Activated CD4-positive, alpha-beta T cell treated with anti-CD3 and anti-CD28 coated beads, Interleukin-2, amount 10 ng/mL, durations not matched to agents 7 days and 5 days (primary cell): ENCODE measurements at regions not wholly inside any gene's neighbourhood (a gene's known extent, or its start where the extent isn't known, plus 50 kb on each side); places are given as distances from the start of the nearest gene placed in this dataset.

ENCODE experiments used
- CTCF ChIA-PET: fragments of 350-600 bp; sonication (Branson Sonifier 250); formaldehyde crosslinking; loops from one replicate; lab custom pipeline; 2021; ENCODE audit warnings: antibody characterized with exemption; lab: Charles Lee
- POLR2A ChIA-PET: fragments of 350-600 bp; sonication (Branson Sonifier 250); formaldehyde crosslinking; loops from one replicate; lab custom pipeline; 2021; ENCODE audit warnings: antibody characterized with exemption; lab: Charles Lee
- DNase-seq: peaks from one replicate; pipeline ENCODE4 v3.0.0-alpha.2; 2020
- H3K27ac Mint-ChIP-seq: one replicate; pipeline ENCODE4 v1.8.0; 2021; ENCODE audit warnings: mild to moderate bottlenecking, moderate library complexity, mixed read lengths
- H3K27me3 Mint-ChIP-seq: one replicate; pipeline ENCODE4 v1.8.0; 2021; ENCODE audit warnings: mixed read lengths
- H3K36me3 Mint-ChIP-seq: one replicate; pipeline ENCODE4 v1.8.0; 2021; ENCODE audit warnings: low read depth, mixed read lengths
- H3K4me1 Mint-ChIP-seq: one replicate; pipeline ENCODE4 v1.8.0; 2021; ENCODE audit warnings: mixed read lengths
- H3K4me3 Mint-ChIP-seq: one replicate; pipeline ENCODE4 v1.8.0; 2021; ENCODE audit warnings: mild to moderate bottlenecking, moderate library complexity, mixed read lengths
- H3K9me3 Mint-ChIP-seq: one replicate; pipeline ENCODE4 v1.8.0; 2021; ENCODE audit warnings: mixed read lengths

GRCh38 chr3:193932136-193932535, 203.8 kb upstream of the HES1 start:
- CTCF ChIA-PET: no interaction called here
- POLR2A ChIA-PET: no interaction called here

GRCh38 chr3:193932576-193932975, 203.4 kb upstream of the HES1 start:
- no peak for DNase-seq
- H3K36me3 Mint-ChIP-seq: no peaks in the 10 kb centered on the region
- H3K9me3 Mint-ChIP-seq: no peaks in the 10 kb centered on the region
- ChIA-PET POLR2A (no interaction called here), CTCF (no interaction called here)
- no peak overlapping the region for H3K4me3 Mint-ChIP-seq
- peaks cover 5% of the 10 kb centered on the region for H3K27me3 Mint-ChIP-seq
- no peak overlapping the region for H3K27ac Mint-ChIP-seq
- H3K4me1 Mint-ChIP-seq: peaks cover 2% of the 10 kb centered on the region

More at GRCh38 chr3:193932136-193932535, 203.8 kb upstream of the HES1 start:
- Mint-ChIP-seq H3K27me3 (peaks cover 5% of the 10 kb centered on the region), H3K4me3 (no peak overlapping the region), H3K4me1 (peaks cover 2% of the 10 kb centered on the region), H3K9me3 (no peaks in the 10 kb centered on the region), H3K36me3 (no peaks in the 10 kb centered on the region), H3K27ac (no peak overlapping the region)
- no peak for DNase-seq

- CTCF ChIA-PET: interaction anchor here (0.6 to 1.2 kb wide), 4 partner anchors 12 to 362 kb away, joined by 3 to 5 read pairs (median 3); no protein-coding TSS in a partner anchor
- H3K4me1 Mint-ChIP-seq: peaks cover 2% of the 10 kb centered on the region
- peaks cover 5% of the 10 kb centered on the region for H3K27me3 Mint-ChIP-seq
- H3K36me3 Mint-ChIP-seq: no peaks in the 10 kb centered on the region
- DNase-seq: no peak
- H3K4me3 Mint-ChIP-seq: no peak overlapping the region
- POLR2A ChIA-PET: no interaction called here
- no peak overlapping the region for H3K27ac Mint-ChIP-seq
- no peaks in the 10 kb centered on the region for H3K9me3 Mint-ChIP-seq
Measured at GRCh38 chr3:193933451-193933850, 202.5 kb upstream of the HES1 start.

- H3K27ac Mint-ChIP-seq: no peak overlapping the region
- CTCF ChIA-PET: no interaction called here
- no peak overlapping the region for H3K4me3 Mint-ChIP-seq
- H3K27me3 Mint-ChIP-seq: peaks cover 5% of the 10 kb centered on the region
- no peaks in the 10 kb centered on the region for H3K9me3 Mint-ChIP-seq
- DNase-seq: no peak
- no peaks in the 10 kb centered on the region for H3K36me3 Mint-ChIP-seq
- H3K4me1 Mint-ChIP-seq: no peaks in the 10 kb centered on the region
- POLR2A ChIA-PET: no interaction called here
Measured at GRCh38 chr3:193935916-193936315, 200.0 kb upstream of the HES1 start.

- no peak for DNase-seq
- no peaks in the 10 kb centered on the region for H3K4me1 Mint-ChIP-seq
- peaks cover 5% of the 10 kb centered on the region for H3K27me3 Mint-ChIP-seq
- no peaks in the 10 kb centered on the region for H3K36me3 Mint-ChIP-seq
- no peaks in the 10 kb centered on the region for H3K9me3 Mint-ChIP-seq
- H3K4me3 Mint-ChIP-seq: no peak overlapping the region
- no peak overlapping the region for H3K27ac Mint-ChIP-seq
- ChIA-PET CTCF (no interaction called here), POLR2A (no interaction called here)
Measured at GRCh38 chr3:193938613-193939012, 197.3 kb upstream of the HES1 start.

GRCh38 chr3:193939527-193939926, 196.4 kb upstream of the HES1 start:
- Mint-ChIP-seq H3K4me3 (no peak overlapping the region), H3K9me3 (no peaks in the 10 kb centered on the region), H3K4me1 (no peaks in the 10 kb centered on the region), H3K27me3 (peaks cover 5% of the 10 kb centered on the region), H3K27ac (no peak overlapping the region), H3K36me3 (no peaks in the 10 kb centered on the region)
- POLR2A ChIA-PET: no interaction called here
- DNase-seq: no peak
- CTCF ChIA-PET: interaction anchor here (1.6 kb wide), 1 partner anchor 377 kb away, joined by 4 read pairs; no protein-coding TSS in a partner anchor

- POLR2A ChIA-PET: no interaction called here
- Mint-ChIP-seq H3K27ac (no peak overlapping the region), H3K4me1 (no peaks in the 10 kb centered on the region), H3K36me3 (no peaks in the 10 kb centered on the region), H3K4me3 (no peak overlapping the region), H3K9me3 (no peaks in the 10 kb centered on the region), H3K27me3 (peaks cover 2% of the 10 kb centered on the region)
- CTCF ChIA-PET: interaction anchor here (1.6 kb wide), 1 partner anchor 376 kb away, joined by 4 read pairs; no protein-coding TSS in a partner anchor
- DNase-seq: no peak
Measured at GRCh38 chr3:193940526-193940925, 195.4 kb upstream of the HES1 start.

GRCh38 chr3:193941486-193941885, 194.5 kb upstream of the HES1 start:
- H3K4me3 Mint-ChIP-seq: no peak overlapping the region
- DNase-seq: no peak
- H3K9me3 Mint-ChIP-seq: no peaks in the 10 kb centered on the region
- H3K4me1 Mint-ChIP-seq: no peaks in the 10 kb centered on the region
- CTCF ChIA-PET: no interaction called here
- no peak overlapping the region for H3K27ac Mint-ChIP-seq
- peaks cover 4% of the 10 kb centered on the region for H3K27me3 Mint-ChIP-seq
- POLR2A ChIA-PET: no interaction called here
- no peaks in the 10 kb centered on the region for H3K36me3 Mint-ChIP-seq

- H3K27me3 Mint-ChIP-seq: peaks cover 5% of the 10 kb centered on the region
- CTCF ChIA-PET: interaction anchor here (0.6 to 1.1 kb wide), 2 partner anchors 35 to 373 kb away, joined by 3 to 4 read pairs; no protein-coding TSS in a partner anchor
Measured at GRCh38 chr3:193942516-193943055, 193.4 kb upstream of the HES1 start.

GRCh38 chr3:193943200-193943599, 192.7 kb upstream of the HES1 start:
- Mint-ChIP-seq H3K4me1 (no peaks in the 10 kb centered on the region), H3K27ac (no peak overlapping the region), H3K36me3 (no peaks in the 10 kb centered on the region), H3K27me3 (peaks cover 6% of the 10 kb centered on the region), H3K9me3 (no peaks in the 10 kb centered on the region), H3K4me3 (no peak overlapping the region)
- POLR2A ChIA-PET: no interaction called here
- DNase-seq: no peak
- CTCF ChIA-PET: interaction anchor here (1.1 kb wide), 1 partner anchor 373 kb away, joined by 3 read pairs; no protein-coding TSS in a partner anchor

More at GRCh38 chr3:193942516-193943055, 193.4 kb upstream of the HES1 start:
- Mint-ChIP-seq H3K36me3 (no peaks in the 10 kb centered on the region), H3K4me3 (no peak overlapping the region), H3K9me3 (no peaks in the 10 kb centered on the region), H3K27ac (no peak overlapping the region), H3K4me1 (no peaks in the 10 kb centered on the region)
- no peak for DNase-seq
- POLR2A ChIA-PET: no interaction called here

GRCh38 chr3:193943851-193944517, 192.0 kb upstream of the HES1 start:
- no peak for DNase-seq
- Mint-ChIP-seq H3K27me3 (peaks cover 6% of the 10 kb centered on the region), H3K4me3 (no peak overlapping the region), H3K9me3 (no peaks in the 10 kb centered on the region), H3K27ac (no peak overlapping the region), H3K36me3 (no peaks in the 10 kb centered on the region), H3K4me1 (no peaks in the 10 kb centered on the region)
- POLR2A ChIA-PET: no interaction called here
- CTCF ChIA-PET: no interaction called here

GRCh38 chr3:193944518-193944884, 191.4 kb upstream of the HES1 start:
- H3K27ac Mint-ChIP-seq: no peak overlapping the region
- POLR2A ChIA-PET: no interaction called here
- H3K27me3 Mint-ChIP-seq: peaks cover 9% of the 10 kb centered on the region
- no peak overlapping the region for H3K4me3 Mint-ChIP-seq
- no peaks in the 10 kb centered on the region for H3K4me1 Mint-ChIP-seq
- DNase-seq: no peak
- no peaks in the 10 kb centered on the region for H3K36me3 Mint-ChIP-seq
- H3K9me3 Mint-ChIP-seq: no peaks in the 10 kb centered on the region
- CTCF ChIA-PET: interaction anchor here (1.2 kb wide), 1 partner anchor 10 kb away, joined by 3 read pairs; no protein-coding TSS in a partner anchor

GRCh38 chr3:193945143-193945542, 190.8 kb upstream of the HES1 start:
- Mint-ChIP-seq H3K4me3 (no peak overlapping the region), H3K36me3 (no peaks in the 10 kb centered on the region), H3K27ac (no peak overlapping the region), H3K9me3 (no peaks in the 10 kb centered on the region), H3K27me3 (peaks cover 9% of the 10 kb centered on the region), H3K4me1 (no peaks in the 10 kb centered on the region)
- ChIA-PET CTCF (interaction anchor here (1.2 kb wide), 1 partner anchor 11 kb away, joined by 3 read pairs; no protein-coding TSS in a partner anchor), POLR2A (no interaction called here)
- no peak for DNase-seq
